H1 (cell line): ENCODE measurements at regions not wholly inside any gene's neighbourhood (a gene's known extent, or its start where the extent isn't known, plus 50 kb on each side); places are given as distances from the start of the nearest gene placed in this dataset.

Experiments
- CTCF ChIA-PET: fragments of 300-600 bp; sonication (Branson Sonifier 250); formaldehyde crosslinking; loops from one replicate; lab custom pipeline; 2021; ENCODE audit not compliant: partially characterized antibody; lab: Charles Lee
- POLR2A ChIA-PET: fragments of 300-600 bp; sonication (Branson Sonifier 250); formaldehyde crosslinking; loops from one replicate; lab custom pipeline; 2021; ENCODE audit warnings: inconsistent platforms; ENCODE audit not compliant: partially characterized antibody; lab: Charles Lee
- DNase-seq, 2 experiments: peaks; one replicate each; pipeline versions ENCODE4 v3.0.0 to v3.0.0-alpha.2; 2010 to 2022; ENCODE audit warnings: low spot score in 2 of 2, low read depth in 1 of 2, mixed read lengths in 1 of 2
- FAIRE-seq: peaks from 2 replicates; lab custom pipeline; 2011; peaks lifted over from hg19 to GRCh38; lab: Jason Lieb, UNC
- H2AFZ ChIP-seq: 2 replicates; pipeline ENCODE4 v1.8.1; 2012; ENCODE audit warnings: low read length, inconsistent platforms
- H2AK5ac ChIP-seq: 2 replicates; pipeline ENCODE4 v1.6.1; 2013; ENCODE audit warnings: low read depth, low read length
- H2BK120ac ChIP-seq: replicated peaks from 2 replicates; pipeline ENCODE3; 2013; ENCODE audit warnings: low read depth, low read length, inconsistent platforms
- H2BK12ac ChIP-seq: 2 replicates; pipeline ENCODE4 v1.6.1; 2013; ENCODE audit warnings: low read depth, low read length
- H2BK15ac ChIP-seq: 2 replicates; pipeline ENCODE4 v1.6.1; 2013; ENCODE audit warnings: low read length
- H2BK20ac ChIP-seq: 2 replicates; pipeline ENCODE4 v1.6.1; 2013; ENCODE audit warnings: low read length
- H2BK5ac ChIP-seq: 2 replicates; pipeline ENCODE4 v1.6.1; 2013; ENCODE audit warnings: low read depth, low read length
- H3K14ac ChIP-seq: 2 replicates; pipeline ENCODE4 v1.6.1; 2013; ENCODE audit warnings: inconsistent platforms; ENCODE audit not compliant: insufficient read length
- H3K18ac ChIP-seq: 2 replicates; pipeline ENCODE4 v1.6.1; 2013; ENCODE audit warnings: low read length; ENCODE audit errors: extremely low read depth
- H3K23ac ChIP-seq: 2 replicates; pipeline ENCODE4 v1.6.1; 2013; ENCODE audit warnings: inconsistent platforms; ENCODE audit not compliant: insufficient read length
- H3K23me2 ChIP-seq: 2 replicates; pipeline ENCODE4 v1.6.1; 2013; ENCODE audit warnings: low read depth, low read length
- H3K27ac ChIP-seq: 2 replicates; pipeline ENCODE4 v1.6.1; 2011; ENCODE audit warnings: low read depth, low read length, inconsistent platforms
- H3K27me3 ChIP-seq, 4 experiments: replicated peaks in 1 of 4; 1 replicate in 1 of 4; 2 replicates in 3 of 4; pipeline versions ENCODE4 v1.6.1 to v1.8.1; 2011 to 2013; ENCODE audit warnings: low read length in 3 of 4, mild to moderate bottlenecking in 3 of 4, inconsistent platforms in 2 of 4, mixed read lengths in 2 of 4, moderate library complexity in 1 of 4; ENCODE audit not compliant: control insufficient read depth in 3 of 4, insufficient read depth in 3 of 4; ENCODE audit errors: extremely low read depth in 1 of 4
- H3K36me3 ChIP-seq, 4 experiments: 2 replicates each; pipeline versions ENCODE4 v1.6.1 to v1.8.1; 2011 to 2013; ENCODE audit warnings: mild to moderate bottlenecking in 4 of 4, low read length in 3 of 4, moderate library complexity in 2 of 4, control low read depth in 1 of 4, inconsistent platforms in 1 of 4; ENCODE audit not compliant: insufficient read depth in 4 of 4, control insufficient read depth in 2 of 4
- H3K4ac ChIP-seq: replicated peaks from 2 replicates; pipeline ENCODE3; 2013; ENCODE audit warnings: low read length, low read depth, mixed read lengths, inconsistent platforms; ENCODE audit not compliant: insufficient read length
- H3K4me1 ChIP-seq, 4 experiments: replicated peaks in 1 of 4; 1 replicate in 1 of 4; 2 replicates in 3 of 4; pipeline versions ENCODE4 v1.6.1 to v1.8.1; 2011 to 2013; ENCODE audit warnings: low read length in 3 of 4, inconsistent platforms in 2 of 4, mixed read lengths in 1 of 4; ENCODE audit not compliant: insufficient read depth in 4 of 4, control insufficient read depth in 3 of 4
- H3K4me2 ChIP-seq, 2 experiments: 2 replicates each; pipeline versions ENCODE4 v1.6.1 to v1.8.1; 2011 to 2013; ENCODE audit warnings: low read depth in 2 of 2, low read length in 2 of 2, control low read depth in 1 of 2, inconsistent platforms in 1 of 2, mild to moderate bottlenecking in 1 of 2; ENCODE audit not compliant: insufficient read depth in 1 of 2
- H3K4me3 ChIP-seq, 4 experiments: fragments of 200-600, 300-600 bp in 1 of 4; sonication (generic), shearing (Covaris generic), sonication (Bioruptor Twin) in 1 of 4; 2 replicates each; pipeline versions ENCODE4 v1.5.1 to v1.8.1; 2011 to 2016; ENCODE audit warnings: low read length in 4 of 4, low read depth in 3 of 4, control low read depth in 2 of 4, inconsistent platforms in 2 of 4, mild to moderate bottlenecking in 2 of 4, mixed read lengths in 1 of 4, moderate library complexity in 1 of 4; ENCODE audit not compliant: insufficient read depth in 2 of 4; ENCODE audit errors: extremely low read depth in 1 of 4
- H3K56ac ChIP-seq: replicated peaks from 2 replicates; pipeline ENCODE3; 2013; ENCODE audit warnings: low read depth, mild to moderate bottlenecking, mixed read lengths, low read length, inconsistent platforms; ENCODE audit not compliant: insufficient read length
- H3K79me1 ChIP-seq: 2 replicates; pipeline ENCODE4 v1.6.1; 2013; ENCODE audit warnings: low read depth, low read length, control low read depth
- H3K79me2 ChIP-seq, 2 experiments: 2 replicates each; pipeline versions ENCODE4 v1.6.1 to v1.8.1; 2012 to 2013; ENCODE audit warnings: low read length in 2 of 2, mild to moderate bottlenecking in 2 of 2, inconsistent platforms in 1 of 2; ENCODE audit not compliant: insufficient read depth in 2 of 2, control insufficient read depth in 1 of 2
- H3K9ac ChIP-seq, 4 experiments: replicated peaks in 1 of 4; 1 replicate in 1 of 4; 2 replicates in 3 of 4; pipeline versions ENCODE4 v1.6.1 to v1.8.1; 2011 to 2013; ENCODE audit warnings: low read depth in 3 of 4, low read length in 3 of 4, control low read depth in 2 of 4, mild to moderate bottlenecking in 2 of 4, moderate library complexity in 2 of 4, inconsistent platforms in 1 of 4; ENCODE audit errors: extremely low read depth in 1 of 4
- H3K9me3 ChIP-seq, 2 experiments: 2 replicates each; pipeline versions ENCODE4 v1.6.1 to v1.8.1; 2012 to 2013; ENCODE audit warnings: mild to moderate bottlenecking in 2 of 2, moderate library complexity in 2 of 2, control low read depth in 1 of 2, inconsistent platforms in 1 of 2, low read depth in 1 of 2, low read length in 1 of 2, mixed read lengths in 1 of 2; ENCODE audit not compliant: insufficient read depth in 2 of 2
- H4K20me1 ChIP-seq, 2 experiments: replicated peaks in 1 of 2; 2 replicates each; pipeline versions ENCODE3 to v1.8.1; 2011 to 2013; ENCODE audit warnings: inconsistent platforms in 2 of 2, low read length in 2 of 2, mild to moderate bottlenecking in 1 of 2; ENCODE audit not compliant: insufficient read depth in 2 of 2, control insufficient read depth in 1 of 2
- H4K5ac ChIP-seq: 2 replicates; pipeline ENCODE4 v1.6.1; 2013; ENCODE audit warnings: low read length, low read depth, mixed read lengths, inconsistent platforms; ENCODE audit not compliant: insufficient read length
- H4K8ac ChIP-seq: 2 replicates; pipeline ENCODE4 v1.8.0; 2013; ENCODE audit warnings: mild to moderate bottlenecking, moderate library complexity, low read length, inconsistent platforms; ENCODE audit not compliant: insufficient read depth; ENCODE audit errors: extremely low read depth
- H4K91ac ChIP-seq: replicated peaks from 2 replicates; pipeline ENCODE3; 2013; ENCODE audit warnings: low read length, mixed read lengths, inconsistent platforms; ENCODE audit not compliant: insufficient read length
- ATF2 ChIP-seq: IDR thresholded peaks from 2 replicates; pipeline ENCODE4 v1.6.1; 2012; ENCODE audit warnings: low read length, inconsistent platforms
- BRCA1 ChIP-seq: IDR thresholded peaks from 2 replicates; pipeline ENCODE4 v1.6.1; 2012; ENCODE audit warnings: low read depth, low read length, improper control_type of control experiment
- CREB1 ChIP-seq: IDR thresholded peaks from 2 replicates; pipeline ENCODE4 v1.6.1; 2012; ENCODE audit warnings: inconsistent platforms
- E2F6 ChIP-seq: IDR thresholded peaks from 2 replicates; pipeline ENCODE4 v1.6.1; 2012; ENCODE audit warnings: inconsistent platforms
- EGR1 ChIP-seq: IDR thresholded peaks from 2 replicates; pipeline ENCODE4 v1.6.1; 2011; ENCODE audit warnings: low read depth, low read length, borderline replicate concordance
- KDM4A ChIP-seq: IDR thresholded peaks from one replicate; pipeline ENCODE4 v1.7.1; 2012; ENCODE audit warnings: low read depth, mild to moderate bottlenecking, moderate library complexity, low read length, inconsistent platforms; ENCODE audit not compliant: severe bottlenecking
- MAX ChIP-seq: IDR thresholded peaks from 2 replicates; pipeline ENCODE4 v1.6.1; 2012; ENCODE audit warnings: inconsistent platforms
- RBBP5 ChIP-seq: IDR thresholded peaks from 2 replicates; pipeline ENCODE4 v1.7.1; 2012; ENCODE audit warnings: low read depth, mild to moderate bottlenecking, inconsistent platforms, low read length, moderate library complexity, borderline replicate concordance
- SIN3A ChIP-seq, 2 experiments: IDR thresholded peaks in 1 of 2; conservative IDR thresholded peaks in 1 of 2; 2 replicates each; pipeline ENCODE4 v1.6.1; 2011 to 2012; ENCODE audit warnings: low read length in 2 of 2, improper control_type of control experiment in 1 of 2, low read depth in 1 of 2, mild to moderate bottlenecking in 1 of 2
- SRF ChIP-seq: IDR thresholded peaks from 2 replicates; pipeline ENCODE4 v1.6.1; 2011; ENCODE audit warnings: mild to moderate bottlenecking, low read depth, low read length, moderate library complexity
- TEAD4 ChIP-seq: IDR thresholded peaks from 2 replicates; pipeline ENCODE4 v1.6.1; 2012; ENCODE audit warnings: low read depth, low read length, inconsistent platforms, mixed read lengths
- WGBS, 2 experiments: shearing (Covaris generic) in 1 of 2; methylation state at CpG; one replicate each; pipeline versions ENCODE4 v1.1.6 to v1.1.7; 2013 to 2015; ENCODE audit warnings: low lambda C conversion rate in 2 of 2, mixed read lengths in 2 of 2, inconsistent platforms in 1 of 2, low coverage in 1 of 2, missing lambda C conversion rate in 1 of 2; ENCODE audit not compliant: insufficient replicate concordance in 2 of 2, insufficient coverage in 1 of 2, insufficient read length in 1 of 2; ENCODE audit errors: extremely low coverage in 1 of 2, missing lambda C conversion rate in 1 of 2; 5-methylcytosine and 5-hydroxymethylcytosine counted together
- TF ChIP-seq, protein P1 (sequence below): IDR thresholded peaks from 2 replicates; pipeline ENCODE4 v1.6.1; 2011; ENCODE audit warnings: low read depth, mild to moderate bottlenecking, low read length; ENCODE audit not compliant: insufficient read depth

- H3K9me3 ChIP-seq = no peaks in the 10 kb centered on the region
- H3K4ac ChIP-seq = no peak overlapping the region
- no peak overlapping the region for H4K8ac ChIP-seq
- H3K56ac ChIP-seq = no peak overlapping the region
- H4K91ac ChIP-seq = no peak overlapping the region
- no peak for FAIRE-seq
- H3K4me1 ChIP-seq = no peaks in the 10 kb centered on the region
- H2BK120ac ChIP-seq = no peak overlapping the region
- ChIA-PET POLR2A (no interaction called here), CTCF (interaction anchor here (1.1 kb wide), 1 partner anchor 268 kb away, joined by 3 read pairs; no protein-coding TSS in a partner anchor)
- no peak overlapping the region for H3K27ac ChIP-seq
- no peak overlapping the region for H2BK5ac ChIP-seq
- no peak overlapping the region for H4K5ac ChIP-seq
- no peak overlapping the region for H3K9ac ChIP-seq
- no peaks in the 10 kb centered on the region for H3K36me3 ChIP-seq
- 88% methylated on average over 2 of the region's 2 CpGs; no CpG with 5 or more reads in 1 of the 2 experiments for WGBS, 2 experiments
- H3K4me2 ChIP-seq = no peak overlapping the region
- H4K20me1 ChIP-seq = no peaks in the 10 kb centered on the region
- no peak overlapping the region for H2BK15ac ChIP-seq
- no peaks in the 10 kb centered on the region for H3K79me1 ChIP-seq
- DNase-seq = no peak
- no peak overlapping the region for H2BK20ac ChIP-seq
- H3K14ac ChIP-seq = no peak overlapping the region
- no peak overlapping the region for H3K18ac ChIP-seq
- no peaks in the 10 kb centered on the region for H3K23me2 ChIP-seq
- H2BK12ac ChIP-seq = no peak overlapping the region
- no peaks in the 10 kb centered on the region for H3K79me2 ChIP-seq
- H2AK5ac ChIP-seq = no peak overlapping the region
- no peak overlapping the region for H3K23ac ChIP-seq
- H3K27me3 ChIP-seq = no peaks in the 10 kb centered on the region
- H3K4me3 ChIP-seq = no peak overlapping the region
- no peak overlapping the region for H2AFZ ChIP-seq
- TF ChIP-seq BRCA1 (no peak), CREB1 (no peak), KDM4A (no peak), EGR1 (no peak), TEAD4 (no peak), RBBP5 (no peak), E2F6 (no peak), MAX (no peak), SIN3A (conservative IDR thresholded peaks at IDR 0.05 in 1 of 2, IDR thresholded peaks at IDR 0.05 in 1 of 2; ENCODE audit: low read depth in 1 of 2, low read length in 2 of 2) (no peak), ATF2 (no peak), SRF (no peak)
- TF ChIP-seq, protein P1, sequence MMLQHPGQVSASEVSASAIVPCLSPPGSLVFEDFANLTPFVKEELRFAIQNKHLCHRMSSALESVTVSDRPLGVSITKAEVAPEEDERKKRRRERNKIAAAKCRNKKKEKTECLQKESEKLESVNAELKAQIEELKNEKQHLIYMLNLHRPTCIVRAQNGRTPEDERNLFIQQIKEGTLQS = no peak
Observed at GRCh38 chr2:217410681-217410960, 550.8 kb upstream of the TNP1 start.
